IMR-90 (cell line): ENCODE measurements at regions not wholly inside any gene's neighbourhood (a gene's known extent, or its start where the extent isn't known, plus 50 kb on each side); places are given as distances from the start of the nearest gene placed in this dataset.

ENCODE experiments used
- ATAC-seq: fragments of 200-7000 bp; cut with Tn5 transposase; 2 replicates; pipeline ENCODE4 v1.9.1; 2020; ENCODE audit warnings: low read depth, mild to moderate bottlenecking, moderate library complexity
- BruUV-seq: library from RNA; stranded (reverse); fragments of 400-500 nt; replicated peaks from 2 replicates; lab custom pipeline; 2021; lab: Mats Ljungman, UMichigan
- CTCF ChIA-PET: fragments of 300-600 bp; formaldehyde crosslinking; extraction: SDS; loops from one replicate; lab custom pipeline; 2021; ENCODE audit warnings: antibody characterized with exemption; lab: Yijun Ruan, JAX
- POLR2A ChIA-PET: fragments of 300-600 bp; sonication (Branson Sonifier 250); formaldehyde crosslinking; loops from one replicate; lab custom pipeline; 2022; ENCODE audit warnings: antibody characterized with exemption; ENCODE audit not compliant: unreplicated experiment; lab: Charles Lee
- DNase-seq: peaks from one replicate; pipeline ENCODE4 v3.0.0; 2013
- H2AFZ ChIP-seq: replicated peaks from 2 replicates; pipeline ENCODE3; 2013; ENCODE audit warnings: low read length, mild to moderate bottlenecking; ENCODE audit not compliant: poor library complexity
- H2AK5ac ChIP-seq: 2 replicates; pipeline ENCODE4 v1.6.1; 2013; ENCODE audit warnings: low read depth, low read length, inconsistent platforms
- H2AK9ac ChIP-seq: replicated peaks from 2 replicates; pipeline ENCODE3; 2013; ENCODE audit warnings: mild to moderate bottlenecking, low read depth, low read length, moderate library complexity; ENCODE audit not compliant: poor library complexity
- H2BK120ac ChIP-seq: 2 replicates; pipeline ENCODE4 v1.6.1; 2013; ENCODE audit warnings: low read depth, low read length, inconsistent platforms
- H2BK15ac ChIP-seq: 3 replicates; pipeline ENCODE4 v1.6.1; 2013; ENCODE audit warnings: low read depth, low read length, inconsistent platforms
- H2BK20ac ChIP-seq: 2 replicates; pipeline ENCODE4 v1.6.1; 2013; ENCODE audit warnings: low read depth, mild to moderate bottlenecking, inconsistent platforms, low read length, moderate library complexity
- H2BK5ac ChIP-seq: 2 replicates; pipeline ENCODE4 v1.6.1; 2013; ENCODE audit warnings: mild to moderate bottlenecking, low read depth, low read length, inconsistent platforms; ENCODE audit not compliant: poor library complexity, severe bottlenecking
- H3K14ac ChIP-seq: replicated peaks from 2 replicates; pipeline ENCODE4 v1.6.1; 2013; ENCODE audit warnings: low read depth, low read length, inconsistent platforms
- H3K18ac ChIP-seq: 2 replicates; pipeline ENCODE4 v1.6.1; 2013; ENCODE audit warnings: low read depth, low read length, control low read depth
- H3K23ac ChIP-seq: 2 replicates; pipeline ENCODE4 v1.6.1; 2013; ENCODE audit warnings: low read depth, low read length, inconsistent platforms
- H3K27ac ChIP-seq: 2 replicates; pipeline ENCODE4 v1.5.1; 2013; ENCODE audit warnings: mild to moderate bottlenecking, control low read depth, low read length; ENCODE audit not compliant: insufficient read depth
- H3K27me3 ChIP-seq: 2 replicates; pipeline ENCODE4 v1.6.1; 2013; ENCODE audit warnings: low read length; ENCODE audit not compliant: control insufficient read depth, insufficient read depth
- H3K36me3 ChIP-seq: 2 replicates; pipeline ENCODE4 v1.6.1; 2013; ENCODE audit warnings: low read length, mixed read lengths; ENCODE audit not compliant: control insufficient read depth, insufficient read depth
- H3K4ac ChIP-seq: 2 replicates; pipeline ENCODE4 v1.6.1; 2013; ENCODE audit warnings: low read depth, low read length, inconsistent platforms
- H3K4me1 ChIP-seq: 2 replicates; pipeline ENCODE4 v1.6.1; 2013; ENCODE audit warnings: low read length, mixed read lengths; ENCODE audit not compliant: control insufficient read depth, insufficient read depth
- H3K4me2 ChIP-seq: 2 replicates; pipeline ENCODE4 v1.6.1; 2013; ENCODE audit warnings: low read depth, mild to moderate bottlenecking, control low read depth, low read length, moderate library complexity
- H3K4me3 ChIP-seq: 2 replicates; pipeline ENCODE4 v1.5.1; 2013; ENCODE audit warnings: low read depth, mild to moderate bottlenecking, control low read depth, low read length, moderate library complexity; ENCODE audit not compliant: insufficient read depth
- H3K56ac ChIP-seq: 2 replicates; pipeline ENCODE4 v1.6.1; 2013; ENCODE audit warnings: low read length, inconsistent platforms; ENCODE audit not compliant: insufficient read depth; ENCODE audit errors: extremely low read depth
- H3K79me1 ChIP-seq, 2 experiments: 2 replicates each; pipeline ENCODE4 v1.6.1; 2013; ENCODE audit warnings: low read length in 2 of 2, inconsistent platforms in 1 of 2, low read depth in 1 of 2
- H3K9ac ChIP-seq: 2 replicates; pipeline ENCODE4 v1.6.1; 2013; ENCODE audit warnings: low read depth, low read length, control low read depth
- H3K9me1 ChIP-seq: 2 replicates; pipeline ENCODE4 v1.6.1; 2013; ENCODE audit warnings: low read length, inconsistent platforms; ENCODE audit not compliant: insufficient read depth
- H3K9me3 ChIP-seq: 2 replicates; pipeline ENCODE4 v1.6.1; 2013; ENCODE audit warnings: low read length; ENCODE audit not compliant: control insufficient read depth, insufficient read depth
- H4K20me1 ChIP-seq: 2 replicates; pipeline ENCODE4 v1.6.1; 2013; ENCODE audit warnings: low read length, inconsistent platforms; ENCODE audit not compliant: insufficient read depth
- H4K5ac ChIP-seq: 2 replicates; pipeline ENCODE4 v1.6.1; 2013; ENCODE audit warnings: mild to moderate bottlenecking, low read depth, low read length, control low read depth
- H4K8ac ChIP-seq, 2 experiments: 2 replicates each; pipeline ENCODE4 v1.6.1; 2013; ENCODE audit warnings: low read depth in 2 of 2, low read length in 2 of 2, control low read depth in 1 of 2, inconsistent platforms in 1 of 2
- H4K91ac ChIP-seq: 2 replicates; pipeline ENCODE4 v1.6.1; 2013; ENCODE audit warnings: low read depth, low read length, inconsistent platforms; ENCODE audit not compliant: insufficient read depth
- CEBPB ChIP-seq: IDR thresholded peaks from 2 replicates; pipeline ENCODE4 v1.6.1; 2012; ENCODE audit warnings: low read depth, low read length, improper control_type of control experiment
- CHD1 ChIP-seq: IDR thresholded peaks from 2 replicates; pipeline ENCODE4 v1.6.1; 2012; ENCODE audit warnings: low read depth, low read length, improper control_type of control experiment
- ELK1 ChIP-seq: fragments of 150-350 bp; IDR thresholded peaks from 2 replicates; pipeline ENCODE4 v1.6.1; 2016; ENCODE audit warnings: low read depth, mild to moderate bottlenecking, low read length, moderate library complexity, borderline replicate concordance
- RAD21 ChIP-seq: IDR thresholded peaks from 2 replicates; pipeline ENCODE4 v1.6.1; 2012; ENCODE audit warnings: low read length, improper control_type of control experiment
- RFX5 ChIP-seq: IDR thresholded peaks from 2 replicates; pipeline ENCODE4 v1.8.0; 2012; ENCODE audit warnings: low read depth, mild to moderate bottlenecking, low read length, moderate library complexity
- WGBS, 2 experiments: methylation state at CpG; one replicate each; pipeline versions ENCODE4 v1.1.5 to v1.1.7; 2013; ENCODE audit warnings: missing lambda C conversion rate in 2 of 2; ENCODE audit not compliant: insufficient read length in 1 of 2; ENCODE audit errors: extremely low coverage in 2 of 2; 5-methylcytosine and 5-hydroxymethylcytosine counted together
- dilution Hi-C: fragments of 300-500 bp; cut with HindIII; formaldehyde crosslinking; loops from one replicate; pipeline ENCODE4 v1.14.3; 2018; ENCODE audit warnings: low sequenced_read_pairs; ENCODE audit not compliant: unreplicated experiment
- in situ Hi-C: fragments of 300-500 bp; cut with MboI; formaldehyde crosslinking; loops from 3 replicates; pipeline ENCODE4 v1.14.3; 2019; ENCODE audit warnings: low sequenced_read_pairs, inconsistent platforms, mixed read lengths
- intact Hi-C: fragments of 100-400 bp; cut with micrococcal nuclease; formaldehyde crosslinking; loops from 2 replicates; pipeline ENCODE4 v1.10.0; 2022

- H2AK5ac ChIP-seq: no peak overlapping the region
Observed at GRCh38 chr4:4608214-4608537, 66.3 kb upstream of the STX18 start.

More at GRCh38 chr4:4608214-4608537, 66.3 kb upstream of the STX18 start:
- ChIA-PET POLR2A (no interaction called here), CTCF (no interaction called here)
- no peaks in the 10 kb centered on the region for H3K9me1 ChIP-seq
- no peaks in the 10 kb centered on the region for H3K27me3 ChIP-seq
- H3K4me2 ChIP-seq: no peak overlapping the region
- TF ChIP-seq CEBPB (no peak), RFX5 (no peak), RAD21 (no peak), ELK1 (no peak), CHD1 (no peak)
- H2BK5ac ChIP-seq: no peak overlapping the region
- H3K27ac ChIP-seq: no peak overlapping the region
- no peaks in the 10 kb centered on the region; the same call in 1 of the 2 replicates for H3K4me1 ChIP-seq
- H3K36me3 ChIP-seq: no peaks in the 10 kb centered on the region
- in situ Hi-C loops: no loop called here
- H3K23ac ChIP-seq: no peak overlapping the region
- no peak overlapping the region for H3K14ac ChIP-seq
- no peak overlapping the region for H3K4me3 ChIP-seq
- no peak overlapping the region for H2BK20ac ChIP-seq
- no peak overlapping the region for H3K18ac ChIP-seq
- no peak overlapping the region for H4K8ac ChIP-seq
- no peaks in the 10 kb centered on the region for H3K79me1 ChIP-seq
- H4K20me1 ChIP-seq: no peaks in the 10 kb centered on the region
- H2AFZ ChIP-seq: no peak overlapping the region
- no peak overlapping the region for H3K9ac ChIP-seq
- no peaks in the 10 kb centered on the region for H3K9me3 ChIP-seq
- no peak overlapping the region for H2BK15ac ChIP-seq
- no peak for ATAC-seq
- DNase-seq: no peak
- no peak overlapping the region for H2AK9ac ChIP-seq
- H4K91ac ChIP-seq: no peak overlapping the region
- WGBS, 2 experiments: 72% methylated on average over 10 of the region's 13 CpGs; no CpG with 5 or more reads in 1 of the 2 experiments
- dilution Hi-C loops: no loop called here
- no TSS peak for BruUV-seq
- H4K5ac ChIP-seq: no peak overlapping the region
- intact Hi-C loops: no loop called here
- H3K4ac ChIP-seq: no peak overlapping the region
- H2BK120ac ChIP-seq: no peak overlapping the region
- H3K56ac ChIP-seq: no peak overlapping the region
